Mucosa of descending colon (tissue), 3 donors: ENCODE measurements at regions not wholly inside any gene's neighbourhood (a gene's known extent, or its start where the extent isn't known, plus 50 kb on each side); places are given as distances from the start of the nearest gene placed in this dataset.

Experiments
- ATAC-seq: fragments of 200-7000 bp; cut with Tn5 transposase; one replicate; pipeline ENCODE4 v1.9.1; 2020; ENCODE audit warnings: mild to moderate bottlenecking, moderate library complexity
- DNase-seq, 3 donors: peaks; one replicate each; pipeline ENCODE4 v3.0.0-alpha.2; 2020
- H3K36me3 ChIP-seq: fragments of 200-600 bp; one replicate; pipeline ENCODE4 v1.8.0; 2021; ENCODE audit warnings: low read depth, mild to moderate bottlenecking
- H3K4me1 ChIP-seq: fragments of 200-600 bp; one replicate; pipeline ENCODE4 v1.8.0; 2021; ENCODE audit warnings: low read depth, mild to moderate bottlenecking
- H3K4me3 ChIP-seq: fragments of 200-600 bp; one replicate; pipeline ENCODE4 v1.8.0; 2021; ENCODE audit warnings: mild to moderate bottlenecking
- H3K9me3 ChIP-seq: fragments of 200-600 bp; one replicate; pipeline ENCODE4 v1.8.0; 2021; ENCODE audit warnings: mild to moderate bottlenecking
- CTCF ChIP-seq: fragments of 200-600 bp; IDR thresholded peaks from one replicate; pipeline ENCODE4 v1.8.0; 2022; ENCODE audit warnings: antibody characterized with exemption, mild to moderate bottlenecking
- intact Hi-C, 2 donors: fragments of 100-400 bp; cut with DNase I in 1 of 2; cut with micrococcal nuclease in 1 of 2; formaldehyde crosslinking; loops; one replicate each; pipeline versions ENCODE4 v1.11.0 to v1.11.1; 2022; cut with DNase I, micrococcal nuclease
- donor health status: DM: no; HTN: no; CAD: no; lungs with moderate emphysema.
- donor health status: DM: no; HTN: no; CAD: no.
- donor health status: DM: no; HTN: yes; CAD: no.

GRCh38 chr17:71063127-71063526, 893.8 kb downstream of the KCNJ2 start:
- DNase-seq (no peak), ATAC-seq (no peak)
- Histone ChIP-seq H3K4me3 (no peak overlapping the region), H3K9me3 (no peaks in the 10 kb centered on the region), H3K4me1 (peaks cover under 1% of the 10 kb centered on the region), H3K36me3 (no peaks in the 10 kb centered on the region)
- intact Hi-C loops: no loop called here
- no peak for TF ChIP-seq CTCF

GRCh38 chr17:71063559-71063958, 894.2 kb downstream of the KCNJ2 start:
- H3K4me3 ChIP-seq: no peak overlapping the region
- H3K36me3 ChIP-seq: no peaks in the 10 kb centered on the region
- no peaks in the 10 kb centered on the region for H3K9me3 ChIP-seq
- no peak for DNase-seq
- TF ChIP-seq CTCF: no peak
- ATAC-seq: no peak
- no peaks in the 10 kb centered on the region for H3K4me1 ChIP-seq
- intact Hi-C loops: no loop called here

- Histone ChIP-seq H3K36me3 (no peaks in the 10 kb centered on the region), H3K4me3 (no peak overlapping the region), H3K9me3 (no peaks in the 10 kb centered on the region), H3K4me1 (no peaks in the 10 kb centered on the region)
- DNase-seq: no peak
- no peak for ATAC-seq
- no peak for TF ChIP-seq CTCF
- intact Hi-C loops: no loop called here
Measured at GRCh38 chr17:71067669-71068407, 898.5 kb downstream of the KCNJ2 start.

- Histone ChIP-seq H3K4me1 (no peaks in the 10 kb centered on the region), H3K4me3 (no peak overlapping the region), H3K9me3 (no peaks in the 10 kb centered on the region), H3K36me3 (no peaks in the 10 kb centered on the region)
- TF ChIP-seq CTCF: no peak
- no peak for DNase-seq
- intact Hi-C loops: no loop called here
- ATAC-seq: no peak
Measured at GRCh38 chr17:71068408-71068750, 899.0 kb downstream of the KCNJ2 start.

- TF ChIP-seq CTCF: no peak
- intact Hi-C loops: no loop called here
- no peaks in the 10 kb centered on the region for H3K9me3 ChIP-seq
- H3K36me3 ChIP-seq: no peaks in the 10 kb centered on the region
- H3K4me3 ChIP-seq: no peak overlapping the region
- no peak for ATAC-seq
- DNase-seq: no peak
- no peaks in the 10 kb centered on the region for H3K4me1 ChIP-seq
Measured at GRCh38 chr17:71071041-71071440, 901.7 kb downstream of the KCNJ2 start.

- ATAC-seq: peak; percentile 9
- H3K4me3 ChIP-seq: no peak overlapping the region
- intact Hi-C loops: no loop called here
Measured at GRCh38 chr17:71071837-71072236, 902.5 kb downstream of the KCNJ2 start.

More at GRCh38 chr17:71071837-71072236, 902.5 kb downstream of the KCNJ2 start:
- TF ChIP-seq CTCF: no peak
- H3K4me1 ChIP-seq: no peaks in the 10 kb centered on the region
- H3K9me3 ChIP-seq: no peaks in the 10 kb centered on the region
- H3K36me3 ChIP-seq: no peaks in the 10 kb centered on the region
- DNase-seq: peak in 1 of 3 donors; percentile 47
